Breast epithelium (tissue), 3 donors: ENCODE measurements at regions not wholly inside any gene's neighbourhood (a gene's known extent, or its start where the extent isn't known, plus 50 kb on each side); places are given as distances from the start of the nearest gene placed in this dataset.

ENCODE experiments used
- POLR2A ChIP-seq: fragments of 450-650 bp; IDR thresholded peaks from one replicate; pipeline ENCODE4 v1.6.1; 2016; ENCODE audit warnings: antibody characterized with exemption, mild to moderate bottlenecking, moderate library complexity
- POLR2AphosphoS5 ChIP-seq, 3 donors: sonication (generic); formaldehyde crosslinking; IDR thresholded peaks; one replicate each; pipeline ENCODE4 v1.6.1; 2017; ENCODE audit warnings: antibody characterized with exemption in 3 of 3
- TF ChIP-seq, protein P1 (sequence below), 3 donors: fragments of 450-650 bp; IDR thresholded peaks; one replicate each; pipeline ENCODE4 v1.5.1; 2016 to 2017; ENCODE audit warnings: antibody characterized with exemption in 3 of 3, mild to moderate bottlenecking in 3 of 3, moderate library complexity in 3 of 3

DNA sequence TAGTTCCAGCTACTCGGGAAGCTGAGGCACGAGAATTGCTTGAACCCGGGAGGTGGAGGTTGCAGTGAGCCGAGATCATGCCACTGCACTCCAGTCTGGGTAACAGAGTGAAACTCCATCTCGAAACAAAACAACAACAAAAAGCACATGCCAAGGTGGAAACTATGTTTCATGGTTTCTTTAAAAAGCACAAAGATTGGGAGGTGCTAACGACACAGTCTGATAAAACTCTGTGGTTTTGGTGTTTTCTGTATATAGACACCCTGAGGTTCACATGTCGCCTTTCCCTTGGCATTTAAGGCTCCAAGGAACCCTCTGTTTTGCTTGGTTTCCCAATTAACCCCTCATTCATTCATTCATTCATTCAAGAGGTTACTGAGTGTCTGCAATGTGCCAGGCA lies 253.4 kb upstream of the SULF2 start:
- TF ChIP-seq POLR2A (no peak), POLR2AphosphoS5 (IDR thresholded peaks at IDR 0.05) (no peak)
- TF ChIP-seq, protein P1, sequence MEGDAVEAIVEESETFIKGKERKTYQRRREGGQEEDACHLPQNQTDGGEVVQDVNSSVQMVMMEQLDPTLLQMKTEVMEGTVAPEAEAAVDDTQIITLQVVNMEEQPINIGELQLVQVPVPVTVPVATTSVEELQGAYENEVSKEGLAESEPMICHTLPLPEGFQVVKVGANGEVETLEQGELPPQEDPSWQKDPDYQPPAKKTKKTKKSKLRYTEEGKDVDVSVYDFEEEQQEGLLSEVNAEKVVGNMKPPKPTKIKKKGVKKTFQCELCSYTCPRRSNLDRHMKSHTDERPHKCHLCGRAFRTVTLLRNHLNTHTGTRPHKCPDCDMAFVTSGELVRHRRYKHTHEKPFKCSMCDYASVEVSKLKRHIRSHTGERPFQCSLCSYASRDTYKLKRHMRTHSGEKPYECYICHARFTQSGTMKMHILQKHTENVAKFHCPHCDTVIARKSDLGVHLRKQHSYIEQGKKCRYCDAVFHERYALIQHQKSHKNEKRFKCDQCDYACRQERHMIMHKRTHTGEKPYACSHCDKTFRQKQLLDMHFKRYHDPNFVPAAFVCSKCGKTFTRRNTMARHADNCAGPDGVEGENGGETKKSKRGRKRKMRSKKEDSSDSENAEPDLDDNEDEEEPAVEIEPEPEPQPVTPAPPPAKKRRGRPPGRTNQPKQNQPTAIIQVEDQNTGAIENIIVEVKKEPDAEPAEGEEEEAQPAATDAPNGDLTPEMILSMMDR (IDR thresholded peaks at IDR 0.05), result no peak
